ENCODE measurements at regions not wholly inside any gene's neighbourhood (a gene's known extent, or its start where the extent isn't known, plus 50 kb on each side); places are given as distances from the start of the nearest gene placed in this dataset.

- no peak for DNase-seq (ENCODE audit: extremely low read depth, low read depth)
- TF ChIP-seq, protein P1, sequence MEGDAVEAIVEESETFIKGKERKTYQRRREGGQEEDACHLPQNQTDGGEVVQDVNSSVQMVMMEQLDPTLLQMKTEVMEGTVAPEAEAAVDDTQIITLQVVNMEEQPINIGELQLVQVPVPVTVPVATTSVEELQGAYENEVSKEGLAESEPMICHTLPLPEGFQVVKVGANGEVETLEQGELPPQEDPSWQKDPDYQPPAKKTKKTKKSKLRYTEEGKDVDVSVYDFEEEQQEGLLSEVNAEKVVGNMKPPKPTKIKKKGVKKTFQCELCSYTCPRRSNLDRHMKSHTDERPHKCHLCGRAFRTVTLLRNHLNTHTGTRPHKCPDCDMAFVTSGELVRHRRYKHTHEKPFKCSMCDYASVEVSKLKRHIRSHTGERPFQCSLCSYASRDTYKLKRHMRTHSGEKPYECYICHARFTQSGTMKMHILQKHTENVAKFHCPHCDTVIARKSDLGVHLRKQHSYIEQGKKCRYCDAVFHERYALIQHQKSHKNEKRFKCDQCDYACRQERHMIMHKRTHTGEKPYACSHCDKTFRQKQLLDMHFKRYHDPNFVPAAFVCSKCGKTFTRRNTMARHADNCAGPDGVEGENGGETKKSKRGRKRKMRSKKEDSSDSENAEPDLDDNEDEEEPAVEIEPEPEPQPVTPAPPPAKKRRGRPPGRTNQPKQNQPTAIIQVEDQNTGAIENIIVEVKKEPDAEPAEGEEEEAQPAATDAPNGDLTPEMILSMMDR (IDR thresholded peaks at IDR 0.05; ENCODE audit: low read depth, low read length), result no peak
These were observed 490.0 kb downstream of the CYLC2 start for GRCh38 chr9:103485138-103485537.

- TF ChIP-seq, protein P1 (IDR thresholded peaks at IDR 0.05; ENCODE audit: low read depth, low read length), result no peak
- no peak for DNase-seq (ENCODE audit: extremely low read depth, low read depth)
These were observed 519.6 kb downstream of the CYLC2 start for GRCh38 chr9:103514767-103515166.

DNA sequence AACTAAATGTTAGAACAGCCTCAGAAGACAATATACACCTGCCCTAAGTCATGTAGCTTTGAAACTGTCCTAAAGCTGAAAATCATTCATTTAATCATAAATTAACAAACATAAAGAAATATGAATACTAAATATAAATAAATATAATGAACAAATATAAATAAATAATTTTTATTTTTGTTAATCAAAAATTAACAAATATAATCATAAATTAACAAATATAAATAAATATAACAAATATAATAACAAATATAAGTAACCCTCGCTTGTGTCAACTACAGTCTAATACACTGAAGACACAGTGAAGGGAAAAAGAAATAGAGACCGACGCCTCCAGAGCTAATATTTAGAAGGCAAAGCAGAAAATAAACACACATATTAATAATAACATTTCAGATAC is 527.3 kb downstream of the CYLC2 start:
- DNase-seq (ENCODE audit: extremely low read depth, low read depth), result no peak
- TF ChIP-seq, protein P1 (IDR thresholded peaks at IDR 0.05; ENCODE audit: low read depth, low read length), result no peak

DNA sequence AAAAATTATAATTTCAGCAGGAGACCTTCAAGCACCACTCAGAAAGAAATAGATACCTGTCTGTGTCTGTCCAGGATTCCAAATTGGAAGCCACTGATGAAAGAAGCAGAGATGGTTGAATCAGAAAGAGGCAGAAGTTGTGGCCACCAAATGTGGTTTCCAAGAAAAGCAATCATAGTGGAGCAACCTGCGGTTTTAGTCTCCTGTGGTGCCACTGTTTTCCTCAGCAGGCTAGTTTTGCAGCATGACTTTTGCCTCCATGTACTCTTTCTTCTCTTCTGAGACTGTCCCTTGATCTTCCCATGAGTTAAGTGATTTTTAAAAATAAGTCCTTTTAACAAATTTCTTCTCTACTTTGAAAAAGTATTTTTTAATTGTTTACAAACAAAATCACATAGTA is 535.8 kb downstream of the CYLC2 start:
- TF ChIP-seq, protein P1 (IDR thresholded peaks at IDR 0.05; ENCODE audit: low read depth, low read length), result no peak

DNA sequence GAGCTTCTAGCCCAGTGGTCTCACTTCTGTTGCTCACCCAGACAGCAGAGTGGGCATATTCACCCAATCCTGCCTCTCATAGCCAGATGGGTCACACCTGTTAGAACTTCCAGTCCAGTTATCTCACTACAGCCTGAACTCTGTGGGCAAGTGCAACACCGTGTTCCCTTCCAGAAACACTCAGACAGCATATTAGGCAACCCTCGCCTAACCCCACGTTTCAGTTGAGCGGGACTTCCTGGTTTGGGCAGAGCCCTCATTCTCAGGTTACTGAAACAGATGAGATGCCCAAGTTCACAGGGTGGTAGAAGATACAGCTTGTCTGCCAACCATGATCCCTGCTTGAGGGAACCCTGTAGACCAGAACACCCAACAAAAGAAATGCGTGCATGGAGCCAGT is 538.2 kb downstream of the CYLC2 start:
- TF ChIP-seq, protein P1 (IDR thresholded peaks at IDR 0.05; ENCODE audit: low read depth, low read length), result no peak
- DNase-seq (ENCODE audit: extremely low read depth, low read depth), result no peak

More for the DNA sequence above, 535.8 kb downstream of the CYLC2 start:
- no peak for DNase-seq (ENCODE audit: extremely low read depth, low read depth)

GRCh38 chr9:103537426-103537825 is 542.3 kb downstream of the CYLC2 start:
- TF ChIP-seq, protein P1 (IDR thresholded peaks at IDR 0.05; ENCODE audit: low read depth, low read length), result no peak
- DNase-seq (ENCODE audit: extremely low read depth, low read depth), result no peak

DNA sequence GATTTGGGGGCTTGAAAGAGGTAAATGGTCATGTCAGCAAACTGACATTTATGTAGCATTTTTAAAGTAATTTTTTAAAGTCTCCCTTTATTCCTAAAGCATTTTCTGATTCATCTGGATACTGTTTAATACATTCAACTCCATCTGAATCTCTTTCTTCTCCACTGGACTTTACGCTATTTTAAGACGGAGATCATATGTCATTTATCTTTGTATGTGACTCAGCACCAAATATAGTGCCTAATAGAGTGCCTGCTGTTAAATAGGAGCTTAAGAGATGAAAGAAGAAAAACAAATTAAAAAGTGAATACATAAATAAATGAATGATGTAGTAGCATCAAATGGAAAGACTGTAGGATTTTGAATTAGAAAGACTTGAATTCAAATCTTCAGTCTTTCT is 548.8 kb upstream of the SMC2 start:
- TF ChIP-seq, protein P1 (IDR thresholded peaks at IDR 0.05; ENCODE audit: low read depth, low read length), result no peak

More for the DNA sequence above, 548.8 kb upstream of the SMC2 start:
- DNase-seq (ENCODE audit: extremely low read depth, low read depth), result no peak
